ENCODE measurements at regions not wholly inside any gene's neighbourhood (a gene's known extent, or its start where the extent isn't known, plus 50 kb on each side); places are given as distances from the start of the nearest gene placed in this dataset.

DNA sequence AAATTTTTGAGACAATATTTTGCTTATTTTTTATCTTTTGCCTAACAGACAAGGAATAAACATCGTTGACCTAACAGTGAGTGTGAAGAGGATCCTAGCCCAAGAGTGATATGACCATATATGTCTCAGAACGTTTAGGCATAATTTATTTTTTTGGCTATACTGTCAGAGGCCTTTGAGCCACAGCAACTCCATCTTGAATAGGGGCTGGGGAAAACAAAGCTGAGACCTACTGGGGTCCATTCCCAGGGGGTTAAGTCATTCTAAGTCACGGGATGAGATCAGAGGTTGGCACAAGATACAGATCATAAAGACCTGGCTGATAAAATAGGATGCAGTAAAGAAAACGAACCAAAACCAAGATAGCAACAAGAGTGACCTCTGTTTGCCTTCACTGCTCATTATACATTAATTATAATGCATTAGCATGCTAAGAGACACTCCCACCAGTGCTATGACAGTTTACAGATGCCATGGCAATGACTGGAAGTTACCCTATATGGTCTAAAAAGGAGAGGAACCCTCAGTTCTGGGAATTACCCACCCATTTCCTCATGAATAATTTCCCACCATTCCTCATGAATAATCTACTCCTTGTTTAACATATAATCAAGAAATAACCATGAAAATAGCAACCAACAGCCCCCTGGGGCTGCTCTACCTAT, 510.9 kb upstream of the PCDH9 start:
- TF ChIP-seq, protein P1, sequence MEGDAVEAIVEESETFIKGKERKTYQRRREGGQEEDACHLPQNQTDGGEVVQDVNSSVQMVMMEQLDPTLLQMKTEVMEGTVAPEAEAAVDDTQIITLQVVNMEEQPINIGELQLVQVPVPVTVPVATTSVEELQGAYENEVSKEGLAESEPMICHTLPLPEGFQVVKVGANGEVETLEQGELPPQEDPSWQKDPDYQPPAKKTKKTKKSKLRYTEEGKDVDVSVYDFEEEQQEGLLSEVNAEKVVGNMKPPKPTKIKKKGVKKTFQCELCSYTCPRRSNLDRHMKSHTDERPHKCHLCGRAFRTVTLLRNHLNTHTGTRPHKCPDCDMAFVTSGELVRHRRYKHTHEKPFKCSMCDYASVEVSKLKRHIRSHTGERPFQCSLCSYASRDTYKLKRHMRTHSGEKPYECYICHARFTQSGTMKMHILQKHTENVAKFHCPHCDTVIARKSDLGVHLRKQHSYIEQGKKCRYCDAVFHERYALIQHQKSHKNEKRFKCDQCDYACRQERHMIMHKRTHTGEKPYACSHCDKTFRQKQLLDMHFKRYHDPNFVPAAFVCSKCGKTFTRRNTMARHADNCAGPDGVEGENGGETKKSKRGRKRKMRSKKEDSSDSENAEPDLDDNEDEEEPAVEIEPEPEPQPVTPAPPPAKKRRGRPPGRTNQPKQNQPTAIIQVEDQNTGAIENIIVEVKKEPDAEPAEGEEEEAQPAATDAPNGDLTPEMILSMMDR (IDR thresholded peaks at IDR 0.05; ENCODE audit: low read depth, low read length, poor library complexity, severe bottlenecking): no peak
- no peak for TF ChIP-seq EZH2phosphoT487 (IDR thresholded peaks at IDR 0.05; ENCODE audit: borderline replicate concordance, low read length)
- no peaks in the 10 kb centered on the region for H3K9me3 ChIP-seq (ENCODE audit: control insufficient read depth, insufficient read depth, low read length)
- H3K27ac ChIP-seq (ENCODE audit: low read depth, low read length): no peak overlapping the region
- H3K4me2 ChIP-seq (ENCODE audit: low read length): no peak overlapping the region
- no peaks in the 10 kb centered on the region for H4K20me1 ChIP-seq (ENCODE audit: control insufficient read depth, insufficient read depth, low read depth, low read length)
- no peaks in the 10 kb centered on the region for H3K4me1 ChIP-seq (ENCODE audit: control insufficient read depth, low read length)
- H3K4me3 ChIP-seq (ENCODE audit: low read length): no peak overlapping the region
- H3K9me2 ChIP-seq (replicated peaks; ENCODE audit: control insufficient read depth, low read length): no peaks in the 10 kb centered on the region
- H3K36me3 ChIP-seq (ENCODE audit: control insufficient read depth, low read length): no peaks in the 10 kb centered on the region
- H3K79me2 ChIP-seq (ENCODE audit: control insufficient read depth, low read length): no peaks in the 10 kb centered on the region
- H3K27me3 ChIP-seq (ENCODE audit: control insufficient read depth, low read length): no peaks in the 10 kb centered on the region
- no peaks in the 10 kb centered on the region for H3F3A ChIP-seq (ENCODE audit: control insufficient read depth, insufficient read depth)

DNA sequence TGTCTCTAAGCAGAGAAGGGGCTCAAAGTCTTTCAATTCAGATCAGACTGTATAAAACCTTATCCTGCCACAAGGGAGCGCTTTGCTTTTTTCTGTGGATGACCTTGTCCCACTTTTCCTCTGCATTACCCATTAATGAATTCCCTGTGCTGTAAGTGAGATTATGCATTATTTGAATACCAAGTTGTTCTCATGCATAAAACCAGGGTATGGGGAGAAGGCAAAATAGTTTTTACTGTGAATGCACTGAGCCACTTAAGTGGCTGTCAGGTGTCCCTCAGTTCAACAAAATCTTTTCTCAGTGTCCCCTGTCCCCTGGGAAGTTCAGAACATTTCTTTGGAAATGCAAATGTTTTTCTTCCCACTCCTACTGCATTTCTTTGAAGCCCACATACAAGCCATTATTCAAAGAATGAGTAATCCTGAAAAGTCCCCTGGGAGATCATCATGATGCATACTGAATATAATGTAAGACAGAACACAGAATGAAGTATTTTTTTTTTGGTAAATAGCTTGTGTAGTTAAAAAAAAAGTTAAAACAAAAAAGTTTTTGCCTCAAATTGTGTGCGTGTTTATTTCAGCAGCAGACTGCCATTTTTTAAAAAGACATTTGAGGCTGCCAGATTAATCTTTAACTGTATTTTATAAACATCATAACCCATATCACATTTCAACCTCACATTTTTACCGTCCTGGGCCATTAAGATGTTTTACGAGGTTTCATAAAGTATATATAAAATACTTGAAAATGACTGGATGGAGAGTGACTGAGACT, 506.7 kb upstream of the PCDH9 start:
- Histone ChIP-seq H3K27me3 (ENCODE audit: control insufficient read depth, low read length) (no peaks in the 10 kb centered on the region), H3K9me2 (replicated peaks; ENCODE audit: control insufficient read depth, low read length) (no peaks in the 10 kb centered on the region), H3K4me3 (ENCODE audit: low read length) (no peak overlapping the region), H3K27ac (ENCODE audit: low read depth, low read length) (no peak overlapping the region), H4K20me1 (ENCODE audit: control insufficient read depth, insufficient read depth, low read depth, low read length) (no peaks in the 10 kb centered on the region), H3K4me2 (ENCODE audit: low read length) (no peak overlapping the region), H3F3A (ENCODE audit: control insufficient read depth, insufficient read depth) (no peaks in the 10 kb centered on the region), H3K9me3 (ENCODE audit: control insufficient read depth, insufficient read depth, low read length) (no peaks in the 10 kb centered on the region), H3K79me2 (ENCODE audit: control insufficient read depth, low read length) (no peaks in the 10 kb centered on the region), H3K4me1 (ENCODE audit: control insufficient read depth, low read length) (no peaks in the 10 kb centered on the region), H3K36me3 (ENCODE audit: control insufficient read depth, low read length) (no peaks in the 10 kb centered on the region)
- no peak for TF ChIP-seq EZH2phosphoT487 (IDR thresholded peaks at IDR 0.05; ENCODE audit: borderline replicate concordance, low read length)
- TF ChIP-seq, protein P1 (IDR thresholded peaks at IDR 0.05; ENCODE audit: low read depth, low read length, poor library complexity, severe bottlenecking): peak; percentile 18

DNA sequence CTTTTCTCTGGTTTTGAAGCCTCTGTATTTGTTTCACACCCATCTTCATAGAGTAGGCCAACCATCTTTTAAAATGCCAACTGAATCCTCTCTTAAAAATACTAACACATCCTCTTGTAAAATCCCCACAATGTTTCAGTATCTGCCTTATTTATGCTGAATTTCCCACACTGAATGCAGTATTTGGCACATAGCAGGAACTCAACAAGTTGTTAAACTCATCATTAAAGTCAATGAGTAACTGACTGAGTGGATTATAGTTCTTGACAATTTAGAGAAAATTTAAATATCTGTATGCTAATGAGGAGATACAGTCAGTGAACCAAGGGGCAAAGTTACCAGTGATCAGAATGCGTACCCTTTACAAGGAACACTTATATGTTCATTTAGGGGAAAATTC, 505.5 kb upstream of the PCDH9 start:
- Histone ChIP-seq H3K27me3 (ENCODE audit: control insufficient read depth, low read length) (no peaks in the 10 kb centered on the region), H3K4me2 (ENCODE audit: low read length) (no peak overlapping the region), H3K9me2 (replicated peaks; ENCODE audit: control insufficient read depth, low read length) (no peaks in the 10 kb centered on the region), H4K20me1 (ENCODE audit: control insufficient read depth, insufficient read depth, low read depth, low read length) (no peaks in the 10 kb centered on the region), H3K4me3 (ENCODE audit: low read length) (no peak overlapping the region), H3F3A (ENCODE audit: control insufficient read depth, insufficient read depth) (no peaks in the 10 kb centered on the region), H3K9me3 (ENCODE audit: control insufficient read depth, insufficient read depth, low read length) (no peaks in the 10 kb centered on the region), H3K4me1 (ENCODE audit: control insufficient read depth, low read length) (no peaks in the 10 kb centered on the region), H3K27ac (ENCODE audit: low read depth, low read length) (no peak overlapping the region), H3K79me2 (ENCODE audit: control insufficient read depth, low read length) (no peaks in the 10 kb centered on the region), H3K36me3 (ENCODE audit: control insufficient read depth, low read length) (no peaks in the 10 kb centered on the region)
- TF ChIP-seq EZH2phosphoT487 (IDR thresholded peaks at IDR 0.05; ENCODE audit: borderline replicate concordance, low read length): no peak
- TF ChIP-seq, protein P1 (IDR thresholded peaks at IDR 0.05; ENCODE audit: low read depth, low read length, poor library complexity, severe bottlenecking): no peak

All from DOHH2 (cell line).